Esophagus muscularis mucosa (tissue), 3 donors: ENCODE measurements at regions not wholly inside any gene's neighbourhood (a gene's known extent, or its start where the extent isn't known, plus 50 kb on each side); places are given as distances from the start of the nearest gene placed in this dataset.

Source experiments
- EP300 ChIP-seq: sonication (generic); formaldehyde crosslinking; IDR thresholded peaks from one replicate; pipeline ENCODE4 v1.6.1; 2017; ENCODE audit warnings: antibody characterized with exemption
- TF ChIP-seq, protein P1 (sequence below), 3 experiments: fragments of 200-600 bp in 2 of 3; fragments of 450-650 bp in 1 of 3; sonication (generic) in 2 of 3; IDR thresholded peaks; one replicate each; pipeline ENCODE4 v1.5.1; 2017 to 2019; ENCODE audit warnings: antibody characterized with exemption in 3 of 3, mild to moderate bottlenecking in 2 of 3, moderate library complexity in 1 of 3

DNA sequence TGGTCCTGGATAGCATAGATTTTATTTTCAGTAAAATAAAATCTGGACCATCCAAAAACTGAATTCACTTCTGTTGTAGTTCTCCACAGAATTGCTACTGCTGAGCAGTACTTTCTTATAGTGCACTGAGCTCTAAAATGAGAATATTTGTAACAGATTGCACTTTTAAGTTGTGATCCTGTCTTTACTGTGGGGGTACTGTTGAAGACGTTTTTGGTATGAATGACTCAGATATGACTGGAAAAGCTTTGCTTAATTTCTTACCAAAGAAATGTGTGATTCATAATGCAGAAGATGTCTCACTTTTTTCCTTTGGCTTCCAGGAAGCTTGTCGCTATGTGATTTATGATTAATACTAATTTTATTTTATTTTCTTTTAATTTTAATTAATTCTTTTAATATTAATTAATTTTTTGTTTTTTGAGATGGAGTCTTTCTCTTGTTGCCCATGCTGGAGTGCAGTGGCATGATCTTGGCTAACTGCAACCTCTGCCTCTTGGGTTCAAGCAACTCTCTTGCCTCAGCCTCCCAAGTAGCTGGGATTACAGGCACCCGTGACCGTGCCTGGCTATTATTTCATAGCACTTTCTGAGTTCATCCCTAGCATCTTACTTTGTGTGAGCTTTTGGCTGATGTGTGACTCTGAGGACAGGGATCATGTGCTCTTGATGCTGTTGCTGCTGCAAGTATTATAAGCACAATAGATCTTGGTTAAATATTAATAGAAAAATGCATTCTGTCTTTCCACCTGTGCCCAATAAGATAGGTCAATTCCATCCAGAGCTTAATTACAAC, 557.6 kb upstream of the AMELY start:
- TF ChIP-seq, protein P1, sequence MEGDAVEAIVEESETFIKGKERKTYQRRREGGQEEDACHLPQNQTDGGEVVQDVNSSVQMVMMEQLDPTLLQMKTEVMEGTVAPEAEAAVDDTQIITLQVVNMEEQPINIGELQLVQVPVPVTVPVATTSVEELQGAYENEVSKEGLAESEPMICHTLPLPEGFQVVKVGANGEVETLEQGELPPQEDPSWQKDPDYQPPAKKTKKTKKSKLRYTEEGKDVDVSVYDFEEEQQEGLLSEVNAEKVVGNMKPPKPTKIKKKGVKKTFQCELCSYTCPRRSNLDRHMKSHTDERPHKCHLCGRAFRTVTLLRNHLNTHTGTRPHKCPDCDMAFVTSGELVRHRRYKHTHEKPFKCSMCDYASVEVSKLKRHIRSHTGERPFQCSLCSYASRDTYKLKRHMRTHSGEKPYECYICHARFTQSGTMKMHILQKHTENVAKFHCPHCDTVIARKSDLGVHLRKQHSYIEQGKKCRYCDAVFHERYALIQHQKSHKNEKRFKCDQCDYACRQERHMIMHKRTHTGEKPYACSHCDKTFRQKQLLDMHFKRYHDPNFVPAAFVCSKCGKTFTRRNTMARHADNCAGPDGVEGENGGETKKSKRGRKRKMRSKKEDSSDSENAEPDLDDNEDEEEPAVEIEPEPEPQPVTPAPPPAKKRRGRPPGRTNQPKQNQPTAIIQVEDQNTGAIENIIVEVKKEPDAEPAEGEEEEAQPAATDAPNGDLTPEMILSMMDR (IDR thresholded peaks at IDR 0.05): no peak
- no peak for TF ChIP-seq EP300
